ENCODE measurements at regions not wholly inside any gene's neighbourhood (a gene's known extent, or its start where the extent isn't known, plus 50 kb on each side); places are given as distances from the start of the nearest gene placed in this dataset.
"Not testable (repeated sequence)": the region's sequence is repeated elsewhere in the genome, so short reads cannot be mapped to it uniquely, and the experiment has no call there.

DNA sequence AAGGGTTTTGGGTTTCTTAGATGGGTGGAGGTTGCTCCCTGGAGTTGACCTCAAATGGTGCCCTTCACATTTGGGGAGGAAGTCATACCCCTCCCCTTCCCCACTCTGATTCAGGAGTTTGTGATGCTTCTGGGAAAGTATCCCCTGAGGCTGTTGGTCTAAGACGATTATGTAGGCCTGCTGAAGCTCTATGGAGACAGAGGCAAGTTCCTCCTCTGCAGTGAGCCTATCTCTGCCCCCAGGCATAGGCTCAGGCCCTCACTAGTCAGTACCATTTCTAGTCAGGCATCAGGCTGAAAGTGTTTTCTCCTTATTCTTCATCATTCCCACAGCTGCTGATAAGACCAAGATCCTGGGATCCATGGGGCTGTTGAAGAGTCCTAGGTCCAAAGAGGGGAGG lies 271.6 kb upstream of the NUDT12 start:
- DNase-seq = no peak

DNA sequence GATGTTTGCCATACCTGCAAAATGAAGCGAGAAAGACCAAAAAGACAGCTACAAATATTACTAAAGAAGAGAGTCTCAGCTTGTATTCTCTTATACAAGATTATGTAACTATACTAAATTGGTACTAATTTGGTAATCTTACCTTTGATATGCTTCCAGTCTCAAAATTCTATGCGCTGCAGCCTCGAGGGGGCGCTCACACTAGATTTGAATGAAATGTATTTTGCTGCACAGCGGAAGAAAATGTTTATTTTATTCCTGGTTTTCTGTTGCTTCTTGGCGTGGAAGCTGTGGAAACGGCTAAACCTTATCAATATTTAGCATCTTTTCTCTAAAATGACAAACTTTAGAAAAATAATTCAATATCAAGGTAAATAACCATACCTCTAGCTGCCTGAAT lies 267.0 kb upstream of the NUDT12 start:
- no peak for DNase-seq

DNA sequence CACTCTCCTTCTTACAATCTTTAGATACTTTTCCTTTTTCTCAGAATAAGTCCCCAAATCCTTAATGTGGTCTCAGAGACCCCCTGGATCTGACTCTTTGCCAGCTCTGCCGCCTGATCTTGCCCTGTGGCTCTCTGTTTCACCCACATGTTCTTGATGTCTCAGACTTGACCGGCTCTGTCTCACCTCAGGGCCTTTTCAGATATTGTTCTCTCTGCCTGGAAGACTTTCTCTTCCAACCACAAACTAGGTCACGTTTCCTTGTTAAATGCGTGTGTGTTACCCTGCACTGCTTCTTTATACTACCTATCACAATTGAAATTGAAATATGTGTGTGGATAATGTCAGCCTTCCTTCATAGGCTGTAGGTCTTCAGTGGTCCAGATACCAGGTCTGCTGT lies 265.4 kb upstream of the NUDT12 start:
- DNase-seq = no peak

DNA sequence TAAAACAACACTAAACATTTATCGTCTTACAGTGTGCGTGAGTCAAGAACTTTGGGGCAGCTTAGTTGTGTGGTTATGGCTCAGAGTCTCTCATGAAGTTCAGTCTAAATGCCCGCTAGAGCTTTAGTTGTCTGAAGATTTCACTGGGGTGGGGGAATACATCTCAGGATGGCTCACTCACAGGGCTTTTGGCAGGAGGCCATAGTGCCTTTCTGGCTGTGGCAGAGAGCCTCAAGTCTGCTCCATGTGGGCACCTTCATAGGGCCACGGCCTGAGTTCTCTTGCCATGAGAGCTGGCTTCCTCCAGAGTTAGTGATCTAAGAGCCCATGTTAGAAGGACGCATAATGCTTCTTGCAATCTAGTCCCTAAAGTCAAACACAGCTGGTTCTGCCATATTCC lies 258.8 kb upstream of the NUDT12 start:
- no peak for DNase-seq

DNA sequence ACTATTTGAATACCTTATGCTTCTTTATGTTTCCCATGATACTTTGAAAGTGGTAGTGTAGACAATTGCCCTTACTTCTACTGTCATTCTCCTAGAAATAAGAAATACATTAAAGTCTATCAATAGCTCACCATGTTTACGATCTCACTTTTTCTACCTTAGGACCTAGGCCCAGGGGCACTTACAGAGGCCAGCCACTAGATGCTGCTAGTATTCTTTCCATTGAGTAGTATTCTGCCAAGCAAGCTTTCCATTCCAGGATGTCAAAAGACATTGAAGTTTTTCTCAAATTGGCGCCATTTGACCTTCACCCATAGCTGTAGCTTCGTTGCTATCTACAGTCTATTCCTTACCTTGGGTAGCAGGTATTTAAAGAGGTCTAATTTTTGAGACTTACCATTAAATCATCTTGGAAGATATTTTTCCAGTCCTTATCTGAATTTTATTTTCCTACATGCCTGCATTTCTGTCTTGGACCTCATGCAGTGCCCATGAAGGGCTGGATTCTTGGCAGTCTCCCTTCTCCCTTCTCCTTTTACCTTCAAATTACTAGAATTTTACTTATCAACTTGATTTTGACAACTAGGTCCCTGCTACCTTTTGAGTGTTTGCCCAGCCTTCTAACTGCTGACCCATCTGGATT lies 246.0 kb upstream of the NUDT12 start:
- DNase-seq = peak in 1 of 2 experiments; percentile 50

DNA sequence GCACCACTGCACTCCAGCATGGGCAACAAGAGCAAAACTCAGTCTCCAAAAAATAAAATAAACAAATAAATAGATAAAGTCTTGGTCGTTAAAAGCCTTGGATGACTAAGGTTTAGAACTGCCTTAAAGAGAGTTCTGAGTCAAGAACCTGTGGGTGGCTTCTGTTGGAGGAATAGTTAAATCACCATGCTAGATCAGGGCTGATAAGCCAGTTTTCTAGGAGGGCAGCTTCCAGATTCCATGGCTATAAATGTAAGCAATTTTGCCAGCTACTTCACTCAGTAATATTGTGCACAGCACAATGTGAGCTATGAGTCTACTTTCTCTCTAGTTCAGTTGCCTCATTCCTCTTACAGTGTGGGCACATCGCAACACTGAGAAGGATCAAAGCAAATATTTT lies 242.1 kb upstream of the NUDT12 start:
- no peak for DNase-seq

DNA sequence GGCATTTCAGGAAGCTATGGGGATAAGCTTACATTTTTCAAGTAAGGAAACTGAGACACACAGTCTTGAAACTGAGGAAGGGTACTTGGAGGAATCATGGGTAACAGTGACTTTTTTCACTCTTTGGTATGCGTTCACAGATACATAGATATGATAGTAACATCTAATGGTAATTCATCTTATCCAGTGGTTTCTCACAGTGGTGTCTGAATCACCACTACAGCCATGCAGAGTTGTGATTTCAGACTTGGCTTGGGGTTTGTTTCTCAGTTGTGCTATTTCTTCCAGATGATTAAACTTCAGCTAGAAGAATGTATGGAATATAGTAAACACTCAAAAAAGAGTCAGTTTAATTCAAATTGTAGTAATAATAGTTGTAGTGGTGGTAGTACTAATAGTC lies 239.1 kb upstream of the NUDT12 start:
- no peak for DNase-seq

DNA sequence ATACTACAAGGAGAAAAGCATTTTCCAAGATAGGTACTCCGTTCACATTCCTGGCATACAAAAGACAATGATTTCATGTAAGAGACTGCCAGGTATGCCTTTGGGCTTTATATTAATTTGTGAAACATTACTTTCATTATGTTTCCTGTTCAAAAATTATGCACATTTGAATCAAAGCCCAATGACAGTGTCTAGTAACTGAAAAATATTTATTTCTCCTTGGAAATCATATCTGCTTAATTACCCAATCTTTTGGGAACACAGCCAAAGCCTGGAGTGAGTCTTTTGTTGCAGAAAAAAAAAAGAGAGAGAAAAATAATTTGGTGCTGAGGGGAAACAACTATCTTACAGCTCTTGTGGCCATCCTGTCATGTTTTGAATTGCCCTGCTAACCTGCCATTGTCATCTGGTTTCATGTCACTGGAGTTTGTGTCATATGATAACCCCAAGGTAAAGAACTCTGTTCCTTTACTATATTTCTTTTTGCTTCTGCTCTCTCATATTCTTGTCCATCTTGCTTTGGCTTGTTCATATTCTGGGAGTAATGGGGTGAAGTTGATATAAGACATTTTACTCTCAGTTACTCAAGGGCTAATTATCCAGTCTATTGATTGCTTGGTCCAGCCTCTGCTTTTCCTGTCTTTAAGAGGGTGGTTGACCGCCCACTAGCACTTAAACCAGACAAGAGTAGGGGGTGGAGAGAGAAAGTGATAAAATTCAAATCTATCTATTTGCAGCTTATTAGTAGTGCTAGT lies 238.3 kb upstream of the NUDT12 start:
- no peak for DNase-seq

DNA sequence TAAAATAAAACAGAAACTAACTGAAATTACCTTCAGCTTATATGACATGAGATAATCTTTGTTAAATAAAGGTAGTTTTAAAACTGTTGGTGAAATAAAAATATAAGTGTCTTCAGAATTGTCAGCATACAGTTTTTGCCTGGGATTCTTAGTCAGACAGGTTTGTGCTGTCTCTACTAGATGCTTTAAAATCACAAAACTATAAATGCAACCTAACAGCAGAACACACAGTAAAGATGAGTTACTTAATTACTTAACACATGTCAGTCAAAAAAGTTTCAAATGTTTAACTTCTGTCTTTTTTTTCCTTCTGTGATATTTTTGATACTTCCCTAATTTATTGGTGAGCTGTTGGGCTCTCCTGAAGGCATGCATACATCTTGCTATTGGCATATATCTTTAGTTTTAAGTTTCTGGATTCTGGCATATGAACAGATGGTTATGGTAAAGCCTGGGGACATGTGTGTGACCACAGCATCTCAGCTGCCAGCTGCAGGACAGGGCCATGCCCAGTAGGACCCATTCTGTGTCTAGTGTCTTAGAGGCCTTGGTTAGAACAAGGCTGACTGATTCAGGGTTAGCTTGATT lies 231.1 kb upstream of the NUDT12 start:
- no peak for DNase-seq

DNA sequence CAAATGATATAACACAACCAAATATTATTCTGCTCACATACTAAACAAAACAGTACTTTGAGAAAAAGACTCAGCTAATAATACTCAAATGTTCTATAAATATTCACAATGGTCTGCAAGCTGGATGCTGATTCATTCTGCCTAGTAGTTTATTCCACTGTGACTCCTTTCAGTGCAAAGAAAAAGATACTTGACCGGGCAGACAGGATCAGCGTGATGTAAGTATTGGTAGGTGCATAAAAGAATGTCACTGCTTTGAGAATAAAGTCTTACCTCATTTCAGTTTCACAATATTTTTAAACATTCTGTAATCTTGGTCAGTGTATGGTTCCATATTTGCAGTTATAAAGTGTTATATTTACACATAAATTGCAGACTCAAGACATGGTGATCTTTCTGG lies 223.0 kb upstream of the NUDT12 start:
- no peak for DNase-seq

DNA sequence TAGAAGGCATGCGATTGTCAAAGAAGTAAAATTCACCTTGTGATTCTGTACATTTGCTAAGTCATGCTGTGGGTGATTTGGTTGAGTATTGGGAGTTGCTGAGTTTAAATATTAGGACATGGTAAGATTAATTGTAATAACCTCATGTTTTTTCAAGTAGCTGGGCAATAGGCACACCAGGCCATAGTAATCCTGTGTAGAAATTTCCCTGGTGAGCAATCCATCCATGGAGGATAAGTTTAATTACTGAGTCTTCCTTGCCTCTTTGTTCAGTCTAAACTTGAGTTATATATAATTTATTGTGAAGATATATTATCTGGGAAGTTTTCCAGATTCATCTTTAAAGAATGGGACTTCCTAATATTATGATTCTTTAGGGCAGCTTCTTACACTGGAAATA lies 221.1 kb upstream of the NUDT12 start:
- no peak for DNase-seq

DNA sequence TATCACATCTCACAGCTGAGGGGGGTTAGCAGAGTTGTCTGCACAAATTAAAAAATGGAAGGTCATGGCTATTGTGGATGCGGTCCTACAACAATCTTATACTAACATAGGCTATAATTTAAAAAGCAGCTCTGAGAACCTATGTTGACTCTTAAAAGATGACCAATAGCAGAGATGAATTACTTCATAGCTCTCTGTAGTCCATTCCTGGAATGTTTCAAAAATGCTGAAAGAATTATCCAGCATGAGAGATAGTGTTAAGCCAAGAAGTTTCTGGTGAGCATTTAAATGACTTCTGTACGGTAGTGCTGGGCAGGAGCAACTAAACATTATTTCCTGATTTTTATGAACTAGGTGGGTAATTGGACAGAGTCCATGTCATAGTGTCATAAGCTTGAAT lies 218.2 kb upstream of the NUDT12 start:
- DNase-seq = no peak

DNA sequence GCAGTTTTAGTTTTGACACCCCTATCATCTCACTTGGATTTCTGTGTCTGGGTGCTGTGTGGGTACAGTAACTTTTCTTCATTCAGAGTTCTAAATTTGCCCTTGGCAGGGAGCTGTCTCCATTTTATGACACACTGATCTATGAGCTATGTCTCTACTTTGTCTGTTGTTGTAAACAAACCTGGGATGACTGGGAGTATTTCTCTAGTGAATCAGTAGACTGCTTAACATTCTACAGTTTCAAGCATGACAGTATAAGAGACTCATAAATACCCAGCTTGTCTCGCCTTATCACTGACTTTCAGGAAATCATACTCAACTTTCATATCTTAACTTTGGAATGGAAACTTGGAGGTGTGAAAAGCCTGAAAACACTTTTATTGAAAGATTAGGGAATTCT lies 212.1 kb upstream of the NUDT12 start:
- DNase-seq = no peak

DNA sequence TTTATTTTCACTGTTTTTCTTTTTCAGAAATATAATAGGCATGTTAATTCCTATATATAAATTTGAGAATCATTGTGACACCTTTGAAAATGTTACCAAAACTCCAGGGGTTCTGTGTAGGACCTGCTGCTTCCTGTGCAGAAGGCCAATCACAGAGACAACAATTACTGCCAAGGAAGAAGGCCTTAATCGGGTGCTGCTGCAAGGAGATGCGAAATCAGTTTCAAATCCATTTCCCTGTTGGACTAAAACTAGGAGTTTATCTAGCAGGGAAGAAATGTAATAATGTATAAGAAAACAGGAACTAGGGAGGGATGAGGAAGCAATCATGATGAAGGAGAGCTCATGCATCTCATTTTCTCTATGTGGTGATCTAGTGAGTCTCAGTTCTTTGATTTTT lies 209.7 kb upstream of the NUDT12 start:
- DNase-seq = no peak

DNA sequence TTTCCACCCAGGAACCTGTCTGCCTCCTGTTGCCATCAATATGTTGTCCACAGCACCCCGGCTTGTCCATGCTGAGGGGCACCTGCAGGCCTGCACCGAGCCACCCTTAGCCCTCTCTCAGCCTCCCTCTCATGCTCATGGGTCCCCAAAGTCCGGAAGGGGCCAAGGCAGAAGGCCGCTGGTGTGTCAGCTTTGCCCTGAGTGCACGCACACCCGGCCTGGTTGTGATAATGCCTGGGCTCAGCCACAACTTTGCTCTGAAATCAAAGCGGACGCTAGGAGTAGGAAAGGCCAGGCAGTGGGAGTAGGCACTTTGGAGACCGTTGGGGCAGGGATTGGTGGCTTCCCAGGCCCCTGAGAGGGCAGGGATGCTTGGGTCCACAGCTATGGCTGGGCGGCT lies 201.8 kb upstream of the NUDT12 start:
- DNase-seq = no peak

DNA sequence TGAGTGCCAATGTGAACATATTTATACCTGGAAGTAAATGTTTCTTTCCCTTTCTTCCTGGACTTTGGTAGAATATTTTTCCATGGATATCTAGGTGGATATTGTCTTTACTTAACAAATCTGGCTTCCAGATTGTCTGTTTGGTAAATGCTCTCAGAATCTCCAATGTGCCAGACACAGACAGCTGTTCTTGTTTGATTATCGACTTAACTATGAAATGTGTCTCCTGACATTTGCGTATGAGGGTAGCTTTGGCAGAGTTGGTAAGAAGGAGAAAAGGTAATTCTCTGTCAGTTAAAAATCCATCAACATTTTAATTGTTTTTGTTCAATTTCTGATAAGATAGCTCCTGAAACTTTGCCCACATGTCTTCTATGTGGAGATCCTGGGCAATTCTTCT lies 196.4 kb upstream of the NUDT12 start:
- DNase-seq = no peak

DNA sequence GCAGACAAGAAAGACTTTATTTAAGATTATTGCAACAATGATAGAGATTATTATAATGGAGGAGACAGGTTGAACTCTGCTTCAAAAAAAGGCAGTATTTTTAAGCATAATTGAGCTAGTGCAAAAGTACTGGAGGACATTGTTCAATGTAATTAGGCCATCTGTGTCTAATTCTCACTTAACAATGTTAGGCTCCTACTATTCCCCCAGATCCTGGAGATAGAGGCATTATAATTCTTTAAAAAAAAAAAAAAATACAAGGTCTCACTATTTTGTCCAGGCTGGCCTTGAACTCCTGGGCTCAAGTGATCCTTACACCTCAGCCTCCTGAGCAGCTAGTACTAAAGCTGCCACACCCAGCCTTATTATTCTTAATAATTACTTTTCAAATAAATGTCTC lies 193.4 kb upstream of the NUDT12 start:
- no peak for DNase-seq

DNA sequence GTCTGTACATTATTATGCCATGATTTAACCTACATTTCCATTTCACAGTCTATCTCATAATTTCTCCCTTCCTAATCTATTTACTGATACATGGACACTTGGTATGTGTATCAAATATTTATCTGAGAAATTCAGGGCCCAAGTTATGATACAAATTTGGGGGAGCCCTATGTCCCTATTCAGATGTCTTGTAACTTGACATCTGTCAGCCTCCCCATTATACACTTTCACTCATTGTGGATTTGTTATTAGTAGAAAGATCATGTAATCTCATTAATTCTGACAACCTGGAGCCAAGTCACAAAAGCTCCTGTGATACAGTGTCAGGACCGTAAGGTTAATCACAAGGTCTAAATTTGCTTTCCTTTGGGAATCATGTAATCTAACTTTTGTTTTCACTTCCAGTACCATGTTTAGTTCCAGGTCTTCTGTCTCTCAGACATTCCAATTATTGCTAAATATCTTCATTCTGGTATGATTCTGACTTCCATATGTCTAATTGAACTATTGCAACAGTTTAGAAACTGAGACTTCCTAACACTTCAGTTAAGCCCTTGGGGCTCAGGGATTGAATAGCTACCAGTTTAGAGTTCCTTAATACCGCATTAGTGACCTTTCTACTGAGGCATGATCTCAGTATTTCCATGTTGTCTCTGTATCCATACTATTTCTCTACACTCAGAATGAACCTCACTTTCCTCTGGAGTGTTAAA lies 182.9 kb upstream of the NUDT12 start:
- no peak for DNase-seq

DNA sequence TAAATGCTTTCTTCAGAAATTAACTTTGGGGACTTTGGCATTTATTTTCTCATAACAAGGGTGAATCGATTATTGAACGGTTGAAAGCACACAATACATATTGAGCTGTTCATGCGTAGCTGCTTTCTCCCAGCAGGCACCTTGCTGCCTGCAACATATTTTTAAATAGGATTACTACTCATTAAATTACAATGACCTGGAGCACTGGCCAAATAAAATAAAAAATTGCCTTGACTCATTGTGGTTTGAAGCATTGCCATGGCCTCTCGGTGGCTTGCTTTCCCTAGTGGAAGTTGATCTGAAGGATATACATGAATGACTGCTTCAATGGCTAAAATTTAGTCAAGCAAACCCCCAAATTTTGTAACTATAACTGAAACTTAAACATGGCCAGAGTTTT lies 181.6 kb upstream of the NUDT12 start:
- no peak for DNase-seq

DNA sequence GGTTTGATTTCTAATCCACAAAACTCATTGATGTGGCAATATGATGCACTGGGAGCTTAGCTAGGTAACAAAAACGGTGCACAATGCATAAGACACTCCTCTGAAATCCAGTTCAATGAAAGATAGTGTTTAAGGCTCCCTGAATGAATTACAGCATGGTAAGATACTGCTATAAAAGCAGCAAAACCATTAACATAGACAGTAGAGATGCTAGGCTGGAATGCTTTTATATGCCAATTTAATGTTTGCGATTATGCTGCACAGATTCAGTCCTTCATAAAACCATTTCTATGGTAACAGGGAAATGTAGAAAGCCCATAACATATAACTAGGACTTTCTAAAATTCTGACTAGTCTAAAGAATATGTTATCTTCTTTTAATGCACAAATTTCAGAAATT lies 180.8 kb upstream of the NUDT12 start:
- DNase-seq = no peak

DNA sequence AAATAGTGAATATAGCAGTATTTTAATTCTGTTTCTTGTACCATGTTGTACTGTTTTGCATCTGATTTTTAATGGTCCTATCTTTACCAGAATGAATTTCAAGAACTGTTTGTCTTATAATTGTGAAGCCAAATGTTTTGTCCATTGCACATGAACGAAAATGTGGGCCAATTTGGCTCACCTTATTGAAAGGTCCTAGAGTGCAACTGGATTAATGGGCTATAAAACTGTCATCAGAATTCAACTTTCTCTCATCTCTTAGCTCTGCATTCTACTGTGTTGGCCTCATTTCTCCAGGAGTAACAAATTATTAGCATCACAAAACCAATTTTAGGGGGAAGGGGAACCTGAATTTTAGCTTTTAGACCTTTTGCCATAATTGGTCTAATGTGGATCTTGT lies 179.4 kb upstream of the NUDT12 start:
- no peak for DNase-seq

DNA sequence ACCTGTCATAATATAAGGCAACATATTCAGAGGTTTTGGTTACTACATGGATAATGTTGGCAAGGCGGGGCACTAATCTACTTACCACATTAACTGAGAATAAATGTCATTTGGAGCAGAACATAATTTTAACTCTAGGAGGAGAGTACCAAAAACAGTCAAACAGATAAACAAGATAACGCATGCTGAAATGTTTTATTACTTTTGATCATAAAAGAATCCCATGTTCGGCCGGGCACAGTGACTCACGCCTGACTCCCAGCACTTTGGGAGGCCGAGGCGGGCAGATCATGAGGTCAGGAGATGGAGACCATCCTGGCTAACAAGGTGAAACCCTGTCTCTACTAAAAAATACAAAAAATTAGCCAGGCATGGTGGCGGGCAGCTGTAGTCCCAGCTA lies 173.8 kb upstream of the NUDT12 start:
- not testable (repeated sequence) for DNase-seq

DNA sequence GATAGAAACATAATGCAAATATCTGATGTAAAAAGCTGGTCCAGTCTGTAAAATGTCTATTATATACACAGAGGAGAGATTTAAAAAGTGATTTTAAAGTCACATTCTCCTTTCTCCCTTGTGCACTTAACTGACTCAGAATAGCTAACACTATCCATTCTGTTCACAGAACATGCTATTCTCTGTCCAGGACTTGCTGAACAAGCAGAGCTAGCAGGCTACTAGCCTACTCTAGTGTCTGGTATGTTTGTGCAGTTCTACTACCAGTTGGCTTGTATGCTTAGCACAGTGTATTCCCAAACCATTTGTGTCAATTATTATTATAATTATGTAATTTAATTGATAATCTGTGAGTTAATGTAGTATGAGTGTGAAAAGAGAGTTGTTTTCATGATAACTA lies 161.7 kb upstream of the NUDT12 start:
- DNase-seq = no peak

DNA sequence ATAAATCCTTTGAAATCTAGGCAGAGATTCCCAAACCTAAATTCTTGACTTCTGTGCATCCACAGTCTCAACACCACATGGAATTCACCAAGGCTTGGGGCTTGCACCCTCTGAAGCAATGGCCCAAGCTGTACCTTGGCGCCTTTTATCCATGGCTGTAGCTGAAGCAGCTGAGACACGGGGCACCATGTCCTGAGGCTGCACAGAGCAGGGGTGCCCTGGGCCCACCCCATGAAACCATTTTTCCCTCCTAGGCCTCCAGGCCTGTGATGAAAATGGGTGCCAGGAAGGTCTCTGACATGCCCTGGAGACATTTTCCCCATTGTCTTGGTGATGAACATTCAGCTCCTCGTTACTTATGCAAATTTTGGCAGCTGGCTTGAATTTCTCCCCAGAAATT lies 158.6 kb upstream of the NUDT12 start:
- DNase-seq = no peak
